K562 (cell line): ENCODE measurements at regions not wholly inside any gene's neighbourhood (a gene's known extent, or its start where the extent isn't known, plus 50 kb on each side); places are given as distances from the start of the nearest gene placed in this dataset.

Experiments
- ATAC-seq: fragments of 200-7000 bp; cut with Tn5 transposase; 3 replicates; pipeline ENCODE4 v1.9.1; 2020; ENCODE audit warnings: moderate library complexity
- BruUV-seq: library from RNA; stranded (reverse); fragments of 400-500 nt; replicated peaks from 2 replicates; lab custom pipeline; 2021; lab: Mats Ljungman, UMichigan
- CTCF ChIA-PET: fragments of 300-600 bp; formaldehyde crosslinking; extraction: SDS; loops from one replicate; lab custom pipeline; 2021; ENCODE audit warnings: low intra/inter-chr PET ratio; lab: Yijun Ruan, JAX
- POLR2A ChIA-PET: fragments of 300-600, 350-650 bp; sonication (Branson Sonifier 250); formaldehyde crosslinking; extraction: SDS; loops from one replicate; lab custom pipeline; 2021; ENCODE audit warnings: antibody characterized with exemption, inconsistent platforms; lab: Yijun Ruan, JAX
- DNase-seq, 4 experiments: peaks; one replicate each; pipeline versions ENCODE4 v3.0.0 to v3.0.0-alpha.2; 2011 to 2018; ENCODE audit warnings: low spot score in 3 of 4, mixed read lengths in 3 of 4; ENCODE audit errors: extremely low read depth in 1 of 4
- FAIRE-seq: peaks from 2 replicates; lab custom pipeline; 2011; peaks lifted over from hg19 to GRCh38; lab: Jason Lieb, UNC
- H2AFZ ChIP-seq: 2 replicates; pipeline ENCODE4 v1.6.0; 2011; ENCODE audit warnings: low read depth, low read length, control low read depth, inconsistent platforms
- H3K27ac ChIP-seq: fragments of 200-600 bp; 3 replicates; pipeline ENCODE4 v1.8.0; 2011; ENCODE audit warnings: low read depth, mild to moderate bottlenecking, control low read depth, inconsistent platforms, low read length, moderate library complexity, mixed read lengths; ENCODE audit errors: extremely low read depth
- H3K27me3 ChIP-seq, 2 experiments: fragments of 300-600 bp in 1 of 2; 2 replicates in 1 of 2; 3 replicates in 1 of 2; pipeline versions ENCODE4 v1.6.0 to v1.8.0; 2011; ENCODE audit warnings: inconsistent platforms in 2 of 2, low read length in 2 of 2, mild to moderate bottlenecking in 1 of 2, mixed read lengths in 1 of 2, moderate library complexity in 1 of 2; ENCODE audit not compliant: control insufficient read depth in 2 of 2, insufficient read depth in 2 of 2
- H3K36me3 ChIP-seq: fragments of 300-600 bp; 3 replicates; pipeline ENCODE4 v1.8.0; 2011; ENCODE audit warnings: mild to moderate bottlenecking, low read length, inconsistent platforms; ENCODE audit not compliant: control insufficient read depth, insufficient read depth
- H3K4me1 ChIP-seq, 2 experiments: fragments of 200-600 bp in 1 of 2; replicated peaks in 1 of 2; 2 replicates in 1 of 2; 3 replicates in 1 of 2; pipeline versions ENCODE4 v1.5.1 to v1.8.0; 2011; ENCODE audit warnings: inconsistent platforms in 2 of 2, low read length in 2 of 2, mild to moderate bottlenecking in 1 of 2, mixed read lengths in 1 of 2, moderate library complexity in 1 of 2; ENCODE audit not compliant: control insufficient read depth in 2 of 2, insufficient read depth in 2 of 2
- H3K4me2 ChIP-seq: 2 replicates; pipeline ENCODE4 v1.6.1; 2011; ENCODE audit warnings: low read length, control low read depth, inconsistent platforms, mixed read lengths; ENCODE audit not compliant: insufficient read depth
- H3K4me3 ChIP-seq: fragments of 200-600 bp; sonication (generic), shearing (Covaris generic); 2 replicates; pipeline ENCODE4 v1.5.1; 2016; ENCODE audit warnings: control low read depth, inconsistent platforms
- H3K79me2 ChIP-seq: fragments of 200-600 bp; 3 replicates; pipeline ENCODE4 v1.8.0; 2011; ENCODE audit warnings: low read length, inconsistent platforms; ENCODE audit not compliant: control insufficient read depth, insufficient read depth
- H3K9ac ChIP-seq, 2 experiments: 2 replicates each; pipeline versions ENCODE4 v1.6.0 to v1.6.1; 2011; ENCODE audit warnings: low read depth in 2 of 2, low read length in 2 of 2, control low read depth in 1 of 2, inconsistent platforms in 1 of 2, mild to moderate bottlenecking in 1 of 2, mixed read lengths in 1 of 2; ENCODE audit not compliant: insufficient read depth in 1 of 2
- H3K9me1 ChIP-seq: one replicate; pipeline ENCODE4 v1.6.0; 2011; ENCODE audit warnings: inconsistent platforms, mild to moderate bottlenecking, low read length, moderate library complexity; ENCODE audit not compliant: control insufficient read depth, insufficient read depth
- H3K9me3 ChIP-seq: replicated peaks from 2 replicates; pipeline ENCODE4 v1.5.1; 2011; ENCODE audit warnings: low read depth, low read length, inconsistent platforms; ENCODE audit not compliant: control insufficient read depth, insufficient read depth
- H4K20me1 ChIP-seq: replicated peaks from 2 replicates; pipeline ENCODE4 v1.6.1; 2011; ENCODE audit warnings: low read length, inconsistent platforms, mixed read lengths; ENCODE audit not compliant: control insufficient read depth, insufficient read depth
- ATF3 ChIP-seq, 2 experiments: fragments of 450-650 bp in 1 of 2; sonication (generic) in 1 of 2; formaldehyde crosslinking in 1 of 2; IDR thresholded peaks in 1 of 2; conservative IDR thresholded peaks in 1 of 2; 2 replicates each; pipeline versions ENCODE4 v1.6.1 to v1.8.1; 2016 to 2023; ENCODE audit warnings: mild to moderate bottlenecking in 2 of 2, moderate library complexity in 2 of 2, inconsistent platforms in 1 of 2, missing genetic modification reagents in 1 of 2
- CTCFL ChIP-seq: IDR thresholded peaks from 2 replicates; pipeline ENCODE4 v1.6.1; 2011; ENCODE audit warnings: borderline replicate concordance, low read depth, mild to moderate bottlenecking, moderate library complexity, low read length; ENCODE audit not compliant: insufficient read depth, poor library complexity, severe bottlenecking
- E2F8 ChIP-seq: fragments of 450-650 bp; IDR thresholded peaks from 2 replicates; pipeline ENCODE4 v1.7.1; 2018; ENCODE audit warnings: mild to moderate bottlenecking, low read depth; ENCODE audit not compliant: partially characterized antibody
- GATAD2B ChIP-seq: fragments of 450-650 bp; IDR thresholded peaks from 2 replicates; pipeline ENCODE4 v1.6.1; 2017; ENCODE audit warnings: mild to moderate bottlenecking, borderline replicate concordance
- GTF2A2 ChIP-seq: IDR thresholded peaks from 2 replicates; pipeline ENCODE4 v1.6.1; 2016; ENCODE audit warnings: mild to moderate bottlenecking, missing genetic modification characterization, missing compliant biosample characterization
- MXD1 ChIP-seq: fragments of 250-450 bp; sonication (Bioruptor Pico); IDR thresholded peaks from 2 replicates; pipeline ENCODE4 v1.8.0; 2021; ENCODE audit warnings: borderline replicate concordance, mild to moderate bottlenecking, moderate library complexity; ENCODE audit not compliant: poor library complexity, severe bottlenecking
- NBN ChIP-seq: fragments of 450-650 bp; IDR thresholded peaks from 2 replicates; pipeline ENCODE4 v1.6.1; 2016; ENCODE audit warnings: low read depth, mild to moderate bottlenecking
- ZEB2 ChIP-seq: fragments of 450-650 bp; IDR thresholded peaks from 2 replicates; pipeline ENCODE4 v1.6.1; 2016
- in situ Hi-C: fragments of 300-500 bp; cut with MboI; formaldehyde crosslinking; loops from 4 replicates; pipeline ENCODE4 v1.15.0; 2018; ENCODE audit warnings: inconsistent platforms, mixed read lengths
- intact Hi-C: fragments of 100-400 bp; cut with micrococcal nuclease; formaldehyde crosslinking; loops from 2 replicates; pipeline ENCODE4 v1.14.2; 2022

- no peaks in the 10 kb centered on the region for H3K36me3 ChIP-seq
- BruUV-seq, result no TSS peak
- H3K9me3 ChIP-seq, result no peaks in the 10 kb centered on the region
- TF ChIP-seq NBN (no peak), E2F8 (no peak), GATAD2B (no peak), GTF2A2 (no peak), ATF3 (IDR thresholded peaks at IDR 0.05) (peak; percentile 32; the same call in 1 of the 2 replicates), ATF3 (CRISPR knock-in tag; conservative IDR thresholded peaks at IDR 0.05) (no peak), ZEB2 (no peak), MXD1 (CRISPR knock-in tag) (no peak), CTCFL (no peak)
- TF ChIP-seq, all 486 proteins: peak for 1
- ATAC-seq, result no peak
- H3K4me2 ChIP-seq, result no peak overlapping the region
- no peak overlapping the region for H3K9ac ChIP-seq
- ChIA-PET POLR2A (no interaction called here), CTCF (no interaction called here)
- no peaks in the 10 kb centered on the region for H4K20me1 ChIP-seq
- no peaks in the 10 kb centered on the region for H3K4me1 ChIP-seq
- no peaks in the 10 kb centered on the region for H3K79me2 ChIP-seq
- intact Hi-C loops (no loop called here), in situ Hi-C loops (loop anchor here (25.0 kb wide), 1 partner anchor 815 kb away; no protein-coding TSS in a partner anchor)
- no peak overlapping the region for H3K27ac ChIP-seq
- H3K4me3 ChIP-seq, result no peak overlapping the region
- no peak for DNase-seq
- no peak overlapping the region for H2AFZ ChIP-seq
- no peak for FAIRE-seq
- H3K9me1 ChIP-seq, result no peaks in the 10 kb centered on the region
- no peaks in the 10 kb centered on the region for H3K27me3 ChIP-seq
Measured at GRCh38 chr2:147097747-147098146, 747.1 kb upstream of the ACVR2A start.
